GM12865 (cell line): ENCODE measurements at regions not wholly inside any gene's neighbourhood (a gene's known extent, or its start where the extent isn't known, plus 50 kb on each side); places are given as distances from the start of the nearest gene placed in this dataset.

Experiments used
- DNase-seq: peaks from one replicate; pipeline ENCODE4 v3.0.0; 2010; ENCODE audit warnings: low read depth
- H3K4me3 ChIP-seq: 2 replicates; pipeline ENCODE4 v1.5.1; 2011; ENCODE audit warnings: mild to moderate bottlenecking, low read depth, low read length, control low read depth
- CTCF ChIP-seq: IDR thresholded peaks from 2 replicates; pipeline ENCODE4 v1.5.1; 2011; ENCODE audit warnings: low read length, control low read depth, low read depth, inconsistent platforms; ENCODE audit not compliant: insufficient read depth; ENCODE audit errors: missing control alignments

DNA sequence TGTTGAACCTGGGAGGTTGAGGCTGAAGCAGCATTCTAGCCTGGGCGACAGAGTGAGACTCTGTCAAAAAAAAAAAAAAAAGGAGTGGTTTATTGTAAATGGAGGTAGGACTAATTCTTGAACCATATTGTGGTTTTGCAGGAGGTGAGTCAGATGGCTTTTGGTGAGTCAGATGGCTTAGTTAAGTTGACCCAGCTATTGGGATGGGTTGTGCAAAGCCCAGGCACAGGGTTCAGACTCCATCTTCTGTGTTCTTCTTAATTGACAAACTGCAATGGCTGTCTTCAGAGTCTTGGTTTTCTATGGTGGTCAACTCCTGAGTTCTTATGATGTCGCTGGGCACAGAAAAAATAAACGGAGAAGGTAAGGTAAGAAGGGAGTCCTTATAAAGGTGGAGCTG lies 182.7 kb downstream of the ADAMTS15 start:
- TF ChIP-seq CTCF = no peak
- H3K4me3 ChIP-seq = no peak overlapping the region
- DNase-seq = peak; percentile 54

- DNase-seq = peak; percentile 63
- no peak for TF ChIP-seq CTCF
Observed at GRCh38 chr11:130633466-130633865, 185.0 kb downstream of the ADAMTS15 start.

DNA sequence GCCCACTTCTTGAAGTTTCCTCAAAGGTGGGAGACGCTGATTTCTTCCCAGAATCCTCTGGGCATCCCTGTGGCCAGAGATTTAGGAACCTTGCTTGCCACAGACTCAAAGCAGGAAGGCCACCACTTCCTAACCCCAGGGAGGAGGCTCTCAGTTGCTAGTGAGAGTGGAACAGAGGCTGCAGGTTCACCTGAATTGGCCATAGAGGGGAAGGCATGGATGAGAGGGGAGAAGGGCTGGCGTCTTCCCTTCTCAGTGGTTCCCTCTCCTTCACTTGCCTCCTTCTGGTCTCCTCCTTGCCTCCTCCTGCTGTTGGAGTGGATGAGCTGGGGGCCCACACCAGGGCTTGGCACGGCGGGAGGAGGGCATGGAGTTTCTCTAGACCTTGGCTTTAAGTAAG lies 185.7 kb downstream of the ADAMTS15 start:
- no peak overlapping the region for H3K4me3 ChIP-seq
- no peak for TF ChIP-seq CTCF
- DNase-seq = no peak

More at GRCh38 chr11:130633466-130633865, 185.0 kb downstream of the ADAMTS15 start:
- H3K4me3 ChIP-seq = no peak overlapping the region

GRCh38 chr11:130634961-130635473 lies 186.6 kb downstream of the ADAMTS15 start:
- peak; percentile 82 for DNase-seq
- no peak for TF ChIP-seq CTCF
- H3K4me3 ChIP-seq = no peak overlapping the region

- no peak for DNase-seq
- H3K4me3 ChIP-seq = no peak overlapping the region
- TF ChIP-seq CTCF = no peak
Observed at GRCh38 chr11:130635937-130636630, 187.6 kb downstream of the ADAMTS15 start.

DNA sequence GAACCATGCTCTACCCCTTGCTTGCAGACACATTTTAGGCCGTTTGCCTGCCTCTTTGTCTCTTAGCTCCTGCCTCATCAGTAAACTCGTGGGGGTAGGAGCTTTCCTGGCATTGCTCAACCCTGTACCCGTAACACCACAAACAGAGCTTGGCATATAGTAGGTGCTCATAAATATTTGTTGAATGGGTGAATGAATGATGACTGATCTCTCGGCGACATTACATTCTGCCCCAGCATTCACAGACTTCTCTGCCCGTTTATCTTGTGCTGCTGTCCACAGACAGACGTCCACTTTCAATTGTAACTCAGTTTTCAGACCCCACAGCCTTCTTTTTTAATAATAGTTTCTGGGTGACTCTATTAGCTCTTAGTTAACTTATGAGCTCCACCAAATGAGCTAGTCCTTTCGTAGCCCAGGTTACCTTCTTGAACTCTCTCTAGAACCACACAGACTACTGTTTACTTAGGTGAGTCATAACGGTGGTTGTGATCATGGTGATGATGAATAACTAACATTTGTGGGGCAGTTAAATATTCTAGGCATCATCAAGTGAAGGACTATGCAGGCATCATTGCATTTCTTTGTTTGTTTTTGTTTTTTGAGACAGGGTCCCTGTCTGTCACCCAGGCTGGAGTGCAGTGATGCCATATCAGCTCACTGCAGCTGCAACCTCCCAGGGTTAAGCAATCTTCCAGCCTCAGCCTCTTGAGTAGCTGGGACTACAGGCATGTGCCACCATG lies 188.4 kb downstream of the ADAMTS15 start:
- H3K4me3 ChIP-seq = no peak overlapping the region
- DNase-seq = peak; percentile 80

More for the DNA sequence above, 188.4 kb downstream of the ADAMTS15 start:
- TF ChIP-seq CTCF = no peak
